GM19238 (cell line): ENCODE measurements at regions not wholly inside any gene's neighbourhood (a gene's known extent, or its start where the extent isn't known, plus 50 kb on each side); places are given as distances from the start of the nearest gene placed in this dataset.

Experiments
- DNase-seq: peaks from one replicate; pipeline ENCODE4 v3.0.0; 2011; ENCODE audit warnings: low spot score; ENCODE audit not compliant: insufficient read length

- no peak for DNase-seq
Measured at GRCh38 chr11:104531894-104532293, 366.4 kb downstream of the CASP12 start.

- DNase-seq, result peak; percentile 2
Measured at GRCh38 chr11:104531075-104531474, 367.1 kb upstream of the PDGFD start.

- DNase-seq, result no peak
Measured at GRCh38 chr11:104529906-104530305, 366.0 kb upstream of the PDGFD start.

- no peak for DNase-seq
Measured at GRCh38 chr11:104529213-104529612, 365.3 kb upstream of the PDGFD start.

GRCh38 chr11:104526006-104526405 lies 362.1 kb upstream of the PDGFD start:
- no peak for DNase-seq

- no peak for DNase-seq
Measured at GRCh38 chr11:104525416-104525815, 361.5 kb upstream of the PDGFD start.

- DNase-seq, result no peak
Measured at GRCh38 chr11:104524254-104524653, 360.3 kb upstream of the PDGFD start.

- DNase-seq, result no peak
Measured at GRCh38 chr11:104523611-104524010, 359.7 kb upstream of the PDGFD start.

- no peak for DNase-seq
Measured at GRCh38 chr11:104522650-104523049, 358.7 kb upstream of the PDGFD start.

- DNase-seq, result no peak
Measured at GRCh38 chr11:104522123-104522522, 358.2 kb upstream of the PDGFD start.

- no peak for DNase-seq
Measured at GRCh38 chr11:104510169-104510568, 346.2 kb upstream of the PDGFD start.

GRCh38 chr11:104490182-104490581 lies 326.2 kb upstream of the PDGFD start:
- no peak for DNase-seq

GRCh38 chr11:104488561-104488960 lies 324.6 kb upstream of the PDGFD start:
- DNase-seq, result no peak

GRCh38 chr11:104487046-104487806 lies 323.3 kb upstream of the PDGFD start:
- no peak for DNase-seq

- no peak for DNase-seq
Measured at GRCh38 chr11:104484804-104485554, 321.0 kb upstream of the PDGFD start.

GRCh38 chr11:104476898-104477297 lies 313.0 kb upstream of the PDGFD start:
- no peak for DNase-seq

- DNase-seq, result no peak
Measured at GRCh38 chr11:104476454-104476853, 312.5 kb upstream of the PDGFD start.

- no peak for DNase-seq
Measured at GRCh38 chr11:104467404-104467803, 303.5 kb upstream of the PDGFD start.

- no peak for DNase-seq
Measured at GRCh38 chr11:104465321-104465720, 301.4 kb upstream of the PDGFD start.

- DNase-seq, result no peak
Measured at GRCh38 chr11:104464691-104465090, 300.7 kb upstream of the PDGFD start.

GRCh38 chr11:104462341-104462740 lies 298.4 kb upstream of the PDGFD start:
- no peak for DNase-seq

- no peak for DNase-seq
Measured at GRCh38 chr11:104451197-104451893, 287.4 kb upstream of the PDGFD start.
